Ovary (tissue), 7 donors: ENCODE measurements at regions not wholly inside any gene's neighbourhood (a gene's known extent, or its start where the extent isn't known, plus 50 kb on each side); places are given as distances from the start of the nearest gene placed in this dataset.

Experiments used
- DNase-seq, 5 donors: peaks; one replicate each; pipeline ENCODE4 v3.0.0-alpha.2; 2019 to 2020
- H3K27ac ChIP-seq, 2 donors: fragments of 200-600 bp; one replicate each; pipeline versions ENCODE4 v1.5.1 to v1.8.0; 2019 to 2022
- H3K27me3 ChIP-seq: fragments of 200-600 bp; one replicate; pipeline ENCODE4 v1.8.0; 2022
- H3K36me3 ChIP-seq: fragments of 200-600 bp; sonication (generic); one replicate; pipeline ENCODE4 v1.5.1; 2019
- H3K4me1 ChIP-seq: one replicate; pipeline ENCODE4 v1.8.1; 2013; ENCODE audit warnings: mild to moderate bottlenecking, moderate library complexity; ENCODE audit not compliant: insufficient read depth
- H3K4me3 ChIP-seq: fragments of 200-600 bp; sonication (generic); one replicate; pipeline ENCODE4 v1.5.1; 2017
- H3K9me3 ChIP-seq, 2 donors: fragments of 200-600 bp in 1 of 2; sonication (generic) in 1 of 2; one replicate each; pipeline versions ENCODE4 v1.5.1 to v1.8.1; 2013 to 2019; ENCODE audit warnings: mild to moderate bottlenecking in 1 of 2, moderate library complexity in 1 of 2
- EP300 ChIP-seq: sonication (generic); formaldehyde crosslinking; IDR thresholded peaks from one replicate; pipeline ENCODE4 v1.6.1; 2017; ENCODE audit warnings: antibody characterized with exemption
- POLR2A ChIP-seq: fragments of 450-650 bp; IDR thresholded peaks from one replicate; pipeline ENCODE4 v1.6.1; 2017; ENCODE audit warnings: antibody characterized with exemption, mild to moderate bottlenecking, moderate library complexity
- WGBS, 3 donors: extraction: QIAGEN DNeasy Blood & Tissue Kit in 1 of 3; methylation state at CpG; one replicate each; pipeline versions ENCODE4 v1.1.5 to v1.1.7; 2013 to 2017; 5-methylcytosine and 5-hydroxymethylcytosine counted together
- intact Hi-C, 4 donors: fragments of 100-400 bp; cut with DNase I; formaldehyde crosslinking; loops; one replicate each; pipeline versions ENCODE4 v1.11.0 to v1.15.1; 2022 to 2023
- TF ChIP-seq, protein P1 (sequence below), 3 donors: fragments of 450-650 bp in 2 of 3; fragments of 200-600 bp in 1 of 3; IDR thresholded peaks; one replicate each; pipeline versions ENCODE4 v1.5.1 to v1.8.0; 2016 to 2022; ENCODE audit warnings: antibody characterized with exemption in 3 of 3, mild to moderate bottlenecking in 1 of 3
- donor health status: DM: no; HTN: no; CAD: no; lungs with moderate emphysema.
- donor health status: DM: no; HTN: no; CAD: no.
- donor health status: Bipolar disorder and iron deficiency.
- donor health status: DM: no; HTN: no; CAD: no.
- donor health status: DM: yes; HTN: yes; CAD: no.

DNA sequence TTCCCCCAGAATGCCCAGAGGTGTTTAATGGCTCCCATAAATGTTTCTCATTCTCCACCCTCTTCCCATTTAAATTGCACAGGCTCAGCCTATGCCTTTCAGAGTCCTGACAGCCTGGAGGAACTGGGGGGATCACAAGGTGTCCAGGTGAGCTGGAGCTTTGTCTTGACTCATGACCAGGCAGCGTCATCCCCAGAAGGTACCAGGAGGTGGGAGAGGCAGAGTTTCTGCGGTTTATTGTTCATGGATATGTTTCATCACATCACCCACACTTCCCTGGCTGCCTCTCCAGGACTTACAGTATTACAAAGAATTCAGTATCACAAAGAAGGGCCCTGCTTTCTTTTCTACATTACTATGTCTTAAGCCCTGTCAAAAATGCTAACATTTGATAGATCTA is 103.2 kb upstream of the GALNT18 start:
- no peak overlapping the region for H3K4me3 ChIP-seq
- no peak overlapping the region for H3K27ac ChIP-seq
- 80 to 95% (median 84%) methylated on average over 2 of the region's 2 CpGs for WGBS, 3 donors
- H3K4me1 ChIP-seq: no peaks in the 10 kb centered on the region
- no peaks in the 10 kb centered on the region for H3K9me3 ChIP-seq
- no peaks in the 10 kb centered on the region for H3K27me3 ChIP-seq
- H3K36me3 ChIP-seq: no peaks in the 10 kb centered on the region
- DNase-seq: no peak
- TF ChIP-seq POLR2A (no peak), EP300 (no peak)
- TF ChIP-seq, protein P1, sequence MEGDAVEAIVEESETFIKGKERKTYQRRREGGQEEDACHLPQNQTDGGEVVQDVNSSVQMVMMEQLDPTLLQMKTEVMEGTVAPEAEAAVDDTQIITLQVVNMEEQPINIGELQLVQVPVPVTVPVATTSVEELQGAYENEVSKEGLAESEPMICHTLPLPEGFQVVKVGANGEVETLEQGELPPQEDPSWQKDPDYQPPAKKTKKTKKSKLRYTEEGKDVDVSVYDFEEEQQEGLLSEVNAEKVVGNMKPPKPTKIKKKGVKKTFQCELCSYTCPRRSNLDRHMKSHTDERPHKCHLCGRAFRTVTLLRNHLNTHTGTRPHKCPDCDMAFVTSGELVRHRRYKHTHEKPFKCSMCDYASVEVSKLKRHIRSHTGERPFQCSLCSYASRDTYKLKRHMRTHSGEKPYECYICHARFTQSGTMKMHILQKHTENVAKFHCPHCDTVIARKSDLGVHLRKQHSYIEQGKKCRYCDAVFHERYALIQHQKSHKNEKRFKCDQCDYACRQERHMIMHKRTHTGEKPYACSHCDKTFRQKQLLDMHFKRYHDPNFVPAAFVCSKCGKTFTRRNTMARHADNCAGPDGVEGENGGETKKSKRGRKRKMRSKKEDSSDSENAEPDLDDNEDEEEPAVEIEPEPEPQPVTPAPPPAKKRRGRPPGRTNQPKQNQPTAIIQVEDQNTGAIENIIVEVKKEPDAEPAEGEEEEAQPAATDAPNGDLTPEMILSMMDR (IDR thresholded peaks at IDR 0.05): no peak
- intact Hi-C loops: no loop called here

DNA sequence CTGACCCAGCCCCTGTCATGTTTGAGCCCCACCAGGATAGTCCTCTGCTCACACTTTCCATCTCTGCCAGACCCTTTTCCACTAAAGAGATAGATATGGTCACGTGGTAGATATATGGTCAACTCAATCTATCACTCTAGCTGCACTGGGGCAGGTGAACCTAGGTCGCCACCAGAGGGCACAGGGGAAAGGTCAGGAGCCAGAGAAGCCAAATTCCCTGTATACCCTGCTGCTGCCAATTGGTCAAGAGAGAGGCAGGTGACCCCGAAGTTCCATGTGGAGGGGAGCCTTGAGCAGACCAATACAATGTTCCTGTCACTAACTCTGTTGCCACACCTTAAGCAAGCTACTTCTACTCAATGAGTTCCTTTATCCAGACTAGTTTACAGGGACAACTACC is 101.1 kb upstream of the GALNT18 start:
- no peaks in the 10 kb centered on the region for H3K27me3 ChIP-seq
- no peak overlapping the region for H3K27ac ChIP-seq
- intact Hi-C loops: no loop called here
- H3K9me3 ChIP-seq: no peaks in the 10 kb centered on the region
- no peaks in the 10 kb centered on the region for H3K36me3 ChIP-seq
- H3K4me1 ChIP-seq: no peaks in the 10 kb centered on the region
- WGBS, 3 donors: 64 to 80% (median 76%) methylated on average over 2 to 3 of the region's 3 CpGs
- TF ChIP-seq EP300 (no peak), POLR2A (no peak)
- TF ChIP-seq, protein P1 (IDR thresholded peaks at IDR 0.05): no peak
- DNase-seq: no peak
- no peak overlapping the region for H3K4me3 ChIP-seq

DNA sequence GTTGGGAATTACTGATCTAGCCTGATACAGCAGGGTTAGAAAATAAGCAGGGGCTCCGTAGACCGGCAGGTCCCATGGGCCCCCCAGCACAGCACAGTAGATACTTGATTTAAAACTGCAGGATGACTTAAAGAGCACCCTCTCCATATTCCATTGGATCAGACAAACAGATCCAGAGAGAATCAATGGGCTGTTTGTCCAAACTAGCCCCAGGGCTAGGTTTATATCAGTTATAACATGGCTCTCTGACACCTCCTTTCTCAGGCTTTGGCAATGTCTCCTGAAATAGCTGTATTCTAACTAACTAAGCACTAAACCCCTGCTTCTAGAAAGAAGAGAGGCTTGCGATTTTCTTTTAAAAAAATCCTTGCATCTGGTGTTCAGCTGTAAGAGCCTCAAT is 100.4 kb upstream of the GALNT18 start:
- WGBS, 3 donors: 88 to 98% (median 96%) methylated on average over 3 of the region's 3 CpGs
- Histone ChIP-seq H3K36me3 (no peaks in the 10 kb centered on the region), H3K4me1 (no peaks in the 10 kb centered on the region), H3K27me3 (no peaks in the 10 kb centered on the region), H3K9me3 (no peaks in the 10 kb centered on the region), H3K4me3 (no peak overlapping the region), H3K27ac (no peak overlapping the region)
- no peak for DNase-seq
- intact Hi-C loops: no loop called here
- TF ChIP-seq, protein P1 (IDR thresholded peaks at IDR 0.05): no peak
- no peak for TF ChIP-seq EP300
- no peak for TF ChIP-seq POLR2A

DNA sequence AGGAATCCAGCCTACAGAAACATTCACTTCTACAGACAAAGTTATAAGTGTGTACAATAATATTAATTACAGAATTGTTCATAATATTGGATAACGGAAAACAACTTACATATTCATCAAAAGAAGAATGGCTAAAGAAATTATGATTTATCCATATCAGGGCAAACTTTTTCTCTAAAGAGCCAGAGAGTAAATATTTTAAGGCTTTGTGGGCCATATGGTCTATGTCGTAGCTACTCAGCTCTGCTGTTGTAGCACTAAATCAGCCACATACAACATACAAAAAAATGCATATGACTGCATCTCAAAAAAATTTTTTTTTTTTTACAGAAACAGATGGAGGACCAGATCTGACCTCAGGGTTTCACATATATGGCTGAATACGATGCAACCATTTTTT is 96.7 kb upstream of the GALNT18 start:
- H3K9me3 ChIP-seq: peaks cover 0 to 5% of the 10 kb centered on the region in 2 donors
- no peak for DNase-seq
- no peaks in the 10 kb centered on the region for H3K36me3 ChIP-seq
- intact Hi-C loops: no loop called here
- no peak overlapping the region for H3K27ac ChIP-seq
- TF ChIP-seq POLR2A: no peak
- TF ChIP-seq EP300: no peak
- TF ChIP-seq, protein P1 (IDR thresholded peaks at IDR 0.05): no peak
- no peak overlapping the region for H3K4me3 ChIP-seq
- no peaks in the 10 kb centered on the region for H3K27me3 ChIP-seq
- H3K4me1 ChIP-seq: no peaks in the 10 kb centered on the region
- 65 to 70% (median 67%) methylated on average over 3 of the region's 3 CpGs for WGBS, 3 donors
